ENCODE measurements at regions not wholly inside any gene's neighbourhood (a gene's known extent, or its start where the extent isn't known, plus 50 kb on each side); places are given as distances from the start of the nearest gene placed in this dataset.

GRCh38 chr7:16295558-16295957 is 125.8 kb downstream of the CRPPA start:
- Histone ChIP-seq H3K27ac (no peak overlapping the region), H3K36me3 (no peaks in the 10 kb centered on the region), H3K4me3 (no peak overlapping the region), H3K27me3 (no peaks in the 10 kb centered on the region), H3K4me1 (no peaks in the 10 kb centered on the region), H3K9me3 (peaks cover 0 to 2% (median 0%) of the 10 kb centered on the region in 4 donors)
- WGBS, 2 donors, result 19 to 23% methylated on average over 2 of the region's 2 CpGs
- TF ChIP-seq POLR2A (IDR thresholded peaks at IDR 0.05), result no peak
- TF ChIP-seq, protein P1, sequence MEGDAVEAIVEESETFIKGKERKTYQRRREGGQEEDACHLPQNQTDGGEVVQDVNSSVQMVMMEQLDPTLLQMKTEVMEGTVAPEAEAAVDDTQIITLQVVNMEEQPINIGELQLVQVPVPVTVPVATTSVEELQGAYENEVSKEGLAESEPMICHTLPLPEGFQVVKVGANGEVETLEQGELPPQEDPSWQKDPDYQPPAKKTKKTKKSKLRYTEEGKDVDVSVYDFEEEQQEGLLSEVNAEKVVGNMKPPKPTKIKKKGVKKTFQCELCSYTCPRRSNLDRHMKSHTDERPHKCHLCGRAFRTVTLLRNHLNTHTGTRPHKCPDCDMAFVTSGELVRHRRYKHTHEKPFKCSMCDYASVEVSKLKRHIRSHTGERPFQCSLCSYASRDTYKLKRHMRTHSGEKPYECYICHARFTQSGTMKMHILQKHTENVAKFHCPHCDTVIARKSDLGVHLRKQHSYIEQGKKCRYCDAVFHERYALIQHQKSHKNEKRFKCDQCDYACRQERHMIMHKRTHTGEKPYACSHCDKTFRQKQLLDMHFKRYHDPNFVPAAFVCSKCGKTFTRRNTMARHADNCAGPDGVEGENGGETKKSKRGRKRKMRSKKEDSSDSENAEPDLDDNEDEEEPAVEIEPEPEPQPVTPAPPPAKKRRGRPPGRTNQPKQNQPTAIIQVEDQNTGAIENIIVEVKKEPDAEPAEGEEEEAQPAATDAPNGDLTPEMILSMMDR (IDR thresholded peaks at IDR 0.05), result no peak
- no peak for TF ChIP-seq EP300 (IDR thresholded peaks at IDR 0.05)
- no peak for DNase-seq (ENCODE audit: low spot score in 2 of 2)

DNA sequence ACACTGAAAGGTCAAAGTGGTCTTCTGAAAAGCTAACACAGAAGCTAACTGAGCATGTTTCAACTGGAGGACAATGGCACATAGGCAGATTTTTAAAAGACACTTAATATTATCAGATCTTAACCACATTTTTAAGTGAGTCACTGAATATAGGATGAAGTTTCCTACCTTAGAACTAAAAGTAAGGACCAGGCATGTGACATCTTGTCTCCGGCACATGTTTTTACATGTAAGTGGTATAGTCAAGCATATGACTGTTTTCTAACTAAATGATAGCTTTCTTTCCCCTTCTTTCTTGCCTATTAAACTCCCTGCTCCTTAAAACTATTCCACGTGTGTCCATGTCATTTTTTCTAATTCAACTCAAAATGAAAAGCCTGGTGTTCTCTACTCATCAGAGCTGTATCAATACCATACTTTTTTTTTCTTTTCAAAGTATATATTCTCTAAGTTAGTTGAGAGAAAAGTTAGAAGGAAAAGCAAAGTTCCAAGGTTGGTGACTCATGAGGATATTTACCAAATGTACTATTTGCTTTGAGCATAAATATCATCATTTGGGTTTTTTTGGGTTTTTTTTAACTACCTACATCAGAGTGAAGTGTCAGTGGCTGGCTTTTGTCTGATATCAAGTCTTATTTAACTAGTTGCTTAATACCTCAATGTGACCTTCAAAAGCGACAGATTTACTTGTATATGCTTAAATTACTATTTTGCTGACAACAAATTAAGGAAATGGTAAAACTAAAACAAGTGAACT is 127.5 kb downstream of the CRPPA start:
- TF ChIP-seq EP300 (IDR thresholded peaks at IDR 0.05), result no peak
- H3K4me3 ChIP-seq, result no peak overlapping the region
- WGBS, 2 donors, result 94 to 98% methylated on average over 3 of the region's 3 CpGs
- no peaks in the 10 kb centered on the region for H3K27me3 ChIP-seq
- H3K36me3 ChIP-seq, result no peaks in the 10 kb centered on the region
- no peak for DNase-seq (ENCODE audit: low spot score in 2 of 2)
- no peak overlapping the region for H3K27ac ChIP-seq
- H3K9me3 ChIP-seq, result peaks cover 0 to 2% (median 0%) of the 10 kb centered on the region in 4 donors
- H3K4me1 ChIP-seq, result no peaks in the 10 kb centered on the region

- Histone ChIP-seq H3K27ac (no peak overlapping the region), H3K27me3 (no peaks in the 10 kb centered on the region), H3K9me3 (peaks cover 0 to 6% (median 0%) of the 10 kb centered on the region in 4 donors), H3K4me3 (no peak overlapping the region), H3K4me1 (no peaks in the 10 kb centered on the region), H3K36me3 (no peaks in the 10 kb centered on the region)
- WGBS, 2 donors, result 73 to 84% methylated on average over 4 of the region's 4 CpGs
- TF ChIP-seq, protein P1 (IDR thresholded peaks at IDR 0.05), result no peak
- TF ChIP-seq POLR2A (IDR thresholded peaks at IDR 0.05), result no peak
- TF ChIP-seq EP300 (IDR thresholded peaks at IDR 0.05), result no peak
- no peak for DNase-seq (ENCODE audit: low spot score in 2 of 2)
Observed at GRCh38 chr7:16284581-16284980, 136.8 kb downstream of the CRPPA start.

DNA sequence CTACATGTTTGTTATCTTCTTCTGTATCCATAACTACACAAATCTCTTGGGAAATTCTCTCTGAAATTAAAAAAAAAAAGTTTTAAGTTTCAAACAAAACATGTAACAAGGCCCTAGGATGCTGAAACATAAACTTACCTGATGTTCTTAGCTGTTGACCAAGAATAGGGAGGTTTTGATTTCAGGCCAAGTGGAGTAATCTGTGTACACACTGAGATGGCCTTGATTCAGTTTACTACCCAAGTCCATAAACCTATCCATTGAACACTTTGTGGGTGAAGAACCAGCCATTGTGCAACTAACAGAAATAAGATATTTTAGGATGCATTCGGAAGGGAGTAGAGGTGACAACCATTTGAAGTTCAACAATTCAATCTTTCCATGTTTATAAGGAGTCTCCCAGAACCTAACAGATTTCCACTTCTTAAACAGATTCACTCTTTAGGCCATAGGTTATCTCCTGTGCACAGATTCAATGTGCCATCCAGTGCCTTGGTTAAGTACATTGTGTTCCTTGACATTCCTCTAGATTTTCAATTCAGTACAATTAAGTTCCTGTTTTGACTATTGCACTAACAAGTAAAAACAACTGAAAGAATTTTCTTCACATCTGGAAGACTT is 143.1 kb downstream of the CRPPA start:
- Histone ChIP-seq H3K27ac (no peak overlapping the region), H3K4me1 (no peaks in the 10 kb centered on the region), H3K4me3 (no peak overlapping the region), H3K27me3 (no peaks in the 10 kb centered on the region), H3K36me3 (peaks cover 0 to 10% (median 0%) of the 10 kb centered on the region in 3 donors), H3K9me3 (no peaks in the 10 kb centered on the region)
- TF ChIP-seq, protein P1 (IDR thresholded peaks at IDR 0.05), result no peak
- TF ChIP-seq POLR2A (IDR thresholded peaks at IDR 0.05) (no peak), EP300 (IDR thresholded peaks at IDR 0.05) (no peak)
- no peak for DNase-seq (ENCODE audit: low spot score in 2 of 2)
- WGBS, 2 donors, result 95 to 100% methylated on average over 1 of the region's 1 CpG

GRCh38 chr7:16271990-16272665 is 149.2 kb downstream of the CRPPA start:
- Histone ChIP-seq H3K4me3 (no peak overlapping the region), H3K9me3 (no peaks in the 10 kb centered on the region), H3K27ac (no peak overlapping the region), H3K27me3 (no peaks in the 10 kb centered on the region), H3K36me3 (peaks cover 0 to 6% (median 0%) of the 10 kb centered on the region in 3 donors), H3K4me1 (no peaks in the 10 kb centered on the region)
- no peak for DNase-seq (ENCODE audit: low spot score in 2 of 2)
- TF ChIP-seq EP300 (IDR thresholded peaks at IDR 0.05), result no peak
- TF ChIP-seq, protein P1 (IDR thresholded peaks at IDR 0.05), result no peak
- TF ChIP-seq POLR2A (IDR thresholded peaks at IDR 0.05), result no peak
- 15 to 27% methylated on average over 2 of the region's 2 CpGs for WGBS, 2 donors

Data from tibial nerve (tissue), 4 donors.